ENCODE measurements at regions not wholly inside any gene's neighbourhood (a gene's known extent, or its start where the extent isn't known, plus 50 kb on each side); places are given as distances from the start of the nearest gene placed in this dataset.

DNA sequence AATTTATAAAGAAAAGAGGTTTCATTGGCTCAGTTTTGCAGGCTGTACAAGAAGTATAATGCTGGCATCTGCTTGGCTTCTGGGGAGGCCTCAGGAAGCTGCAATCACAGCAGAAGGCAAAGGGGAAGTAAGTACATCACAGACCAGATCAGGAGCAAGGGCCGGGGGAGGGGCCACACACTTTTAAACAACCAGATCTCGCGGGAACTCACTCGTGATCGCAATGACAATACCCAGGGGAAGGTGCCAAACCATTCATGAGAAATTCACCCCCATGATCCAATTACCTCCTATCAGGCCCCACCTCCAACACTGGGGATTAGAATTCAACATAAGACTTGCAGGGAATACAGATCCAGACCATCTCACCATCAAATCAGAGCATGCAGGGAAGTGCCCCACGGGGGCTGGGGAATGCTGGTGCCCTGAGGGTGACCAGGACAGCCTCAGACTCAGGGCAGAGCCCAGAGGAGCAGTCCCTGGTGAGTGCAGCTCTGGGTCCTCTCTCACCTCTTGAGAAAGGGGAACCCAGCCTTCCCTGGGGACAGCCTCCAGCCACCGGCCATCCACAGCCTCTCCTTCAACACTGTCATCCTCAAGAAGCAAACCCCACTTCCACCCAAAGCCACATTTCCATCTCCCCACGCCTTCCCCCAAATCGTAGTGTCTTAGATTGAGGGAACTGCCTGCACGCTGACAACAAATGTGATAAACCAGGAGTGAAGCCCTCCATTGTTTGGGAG, 80.7 kb downstream of the ANKRD60 start:
- no peaks in the 10 kb centered on the region for H3K4me1 ChIP-seq (ENCODE audit: insufficient read depth, poor library complexity, severe bottlenecking)
- no peak overlapping the region for H3K4me3 ChIP-seq (ENCODE audit: severe bottlenecking)
- H3K36me3 ChIP-seq (ENCODE audit: low read depth) = no peaks in the 10 kb centered on the region
- H3K27ac ChIP-seq (ENCODE audit: poor library complexity, severe bottlenecking) = no peak overlapping the region
- TF ChIP-seq, protein P1, sequence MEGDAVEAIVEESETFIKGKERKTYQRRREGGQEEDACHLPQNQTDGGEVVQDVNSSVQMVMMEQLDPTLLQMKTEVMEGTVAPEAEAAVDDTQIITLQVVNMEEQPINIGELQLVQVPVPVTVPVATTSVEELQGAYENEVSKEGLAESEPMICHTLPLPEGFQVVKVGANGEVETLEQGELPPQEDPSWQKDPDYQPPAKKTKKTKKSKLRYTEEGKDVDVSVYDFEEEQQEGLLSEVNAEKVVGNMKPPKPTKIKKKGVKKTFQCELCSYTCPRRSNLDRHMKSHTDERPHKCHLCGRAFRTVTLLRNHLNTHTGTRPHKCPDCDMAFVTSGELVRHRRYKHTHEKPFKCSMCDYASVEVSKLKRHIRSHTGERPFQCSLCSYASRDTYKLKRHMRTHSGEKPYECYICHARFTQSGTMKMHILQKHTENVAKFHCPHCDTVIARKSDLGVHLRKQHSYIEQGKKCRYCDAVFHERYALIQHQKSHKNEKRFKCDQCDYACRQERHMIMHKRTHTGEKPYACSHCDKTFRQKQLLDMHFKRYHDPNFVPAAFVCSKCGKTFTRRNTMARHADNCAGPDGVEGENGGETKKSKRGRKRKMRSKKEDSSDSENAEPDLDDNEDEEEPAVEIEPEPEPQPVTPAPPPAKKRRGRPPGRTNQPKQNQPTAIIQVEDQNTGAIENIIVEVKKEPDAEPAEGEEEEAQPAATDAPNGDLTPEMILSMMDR (IDR thresholded peaks at IDR 0.05; ENCODE audit: poor library complexity, severe bottlenecking) = no peak
- DNase-seq (ENCODE audit: low spot score) (peak; percentile 64), ATAC-seq (ENCODE audit: low read depth) (no peak)
- H3K27me3 ChIP-seq (ENCODE audit: insufficient read depth, poor library complexity, severe bottlenecking) = peaks cover 6% of the 10 kb centered on the region
- H3K9me3 ChIP-seq (ENCODE audit: severe bottlenecking) = no peaks in the 10 kb centered on the region

DNA sequence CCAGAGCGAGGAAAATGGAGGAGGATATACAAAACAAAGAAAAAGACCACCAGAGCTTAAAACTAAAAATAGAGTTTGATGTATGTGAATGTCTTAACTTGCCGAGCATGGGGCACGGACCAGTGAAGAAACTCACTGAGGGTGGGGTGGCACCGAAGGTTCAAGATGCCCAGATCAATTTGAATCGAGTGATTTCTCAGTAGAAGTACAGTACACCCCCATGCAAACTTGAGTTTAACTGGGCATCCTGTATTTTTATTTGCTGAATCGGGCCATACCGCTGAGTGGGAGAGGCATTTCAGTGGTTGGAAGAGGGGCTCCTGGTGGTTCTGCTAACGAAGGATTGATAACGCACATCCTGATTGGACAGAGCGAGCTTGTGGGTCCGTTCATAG, 81.7 kb downstream of the ANKRD60 start:
- Histone ChIP-seq H3K9me3 (ENCODE audit: severe bottlenecking) (no peaks in the 10 kb centered on the region), H3K27ac (ENCODE audit: poor library complexity, severe bottlenecking) (no peak overlapping the region), H3K4me1 (ENCODE audit: insufficient read depth, poor library complexity, severe bottlenecking) (no peaks in the 10 kb centered on the region), H3K4me3 (ENCODE audit: severe bottlenecking) (no peak overlapping the region), H3K27me3 (ENCODE audit: insufficient read depth, poor library complexity, severe bottlenecking) (peaks cover 6% of the 10 kb centered on the region), H3K36me3 (ENCODE audit: low read depth) (no peaks in the 10 kb centered on the region)
- no peak for ATAC-seq (ENCODE audit: low read depth)
- peak; percentile 54 for DNase-seq (ENCODE audit: low spot score)
- TF ChIP-seq, protein P1 (IDR thresholded peaks at IDR 0.05; ENCODE audit: poor library complexity, severe bottlenecking) = no peak

DNA sequence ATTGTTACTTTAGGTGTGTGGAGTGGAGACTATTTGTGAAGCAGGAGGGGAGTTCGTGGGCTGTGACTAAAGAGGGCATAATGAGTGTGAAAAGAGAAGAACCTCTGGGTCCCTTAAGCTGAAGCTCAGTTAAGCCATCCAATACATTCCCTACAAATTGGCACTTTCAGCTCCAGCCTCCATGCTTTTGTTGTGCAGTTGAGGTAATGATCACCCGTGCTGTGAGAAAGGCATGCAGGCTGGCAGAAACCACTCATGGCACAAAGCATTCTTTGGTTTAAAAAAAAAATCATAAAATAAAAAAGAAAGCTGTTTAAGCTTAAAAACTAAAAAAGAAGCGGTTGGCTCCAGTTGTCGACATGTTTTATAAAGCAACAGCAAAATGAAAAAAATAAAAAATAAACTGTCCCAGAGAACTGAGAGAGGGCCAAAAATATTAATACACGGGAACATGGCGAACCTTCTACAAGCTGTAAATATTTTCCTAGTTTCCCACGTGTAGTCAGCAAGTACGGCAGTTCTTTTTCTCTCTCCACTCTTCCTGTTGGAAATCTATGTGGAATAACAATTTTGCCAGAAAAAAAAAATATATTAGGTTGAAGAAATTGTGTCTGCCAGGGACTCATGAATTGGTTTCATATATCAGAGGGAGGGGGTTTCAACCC, 82.2 kb downstream of the ANKRD60 start:
- Histone ChIP-seq H3K4me1 (ENCODE audit: insufficient read depth, poor library complexity, severe bottlenecking) (no peaks in the 10 kb centered on the region), H3K4me3 (ENCODE audit: severe bottlenecking) (no peak overlapping the region), H3K27me3 (ENCODE audit: insufficient read depth, poor library complexity, severe bottlenecking) (peaks cover 6% of the 10 kb centered on the region), H3K9me3 (ENCODE audit: severe bottlenecking) (no peaks in the 10 kb centered on the region), H3K27ac (ENCODE audit: poor library complexity, severe bottlenecking) (no peak overlapping the region), H3K36me3 (ENCODE audit: low read depth) (no peaks in the 10 kb centered on the region)
- DNase-seq (ENCODE audit: low spot score) (peak; percentile 21), ATAC-seq (ENCODE audit: low read depth) (no peak)
- TF ChIP-seq, protein P1 (IDR thresholded peaks at IDR 0.05; ENCODE audit: poor library complexity, severe bottlenecking) = no peak

DNA sequence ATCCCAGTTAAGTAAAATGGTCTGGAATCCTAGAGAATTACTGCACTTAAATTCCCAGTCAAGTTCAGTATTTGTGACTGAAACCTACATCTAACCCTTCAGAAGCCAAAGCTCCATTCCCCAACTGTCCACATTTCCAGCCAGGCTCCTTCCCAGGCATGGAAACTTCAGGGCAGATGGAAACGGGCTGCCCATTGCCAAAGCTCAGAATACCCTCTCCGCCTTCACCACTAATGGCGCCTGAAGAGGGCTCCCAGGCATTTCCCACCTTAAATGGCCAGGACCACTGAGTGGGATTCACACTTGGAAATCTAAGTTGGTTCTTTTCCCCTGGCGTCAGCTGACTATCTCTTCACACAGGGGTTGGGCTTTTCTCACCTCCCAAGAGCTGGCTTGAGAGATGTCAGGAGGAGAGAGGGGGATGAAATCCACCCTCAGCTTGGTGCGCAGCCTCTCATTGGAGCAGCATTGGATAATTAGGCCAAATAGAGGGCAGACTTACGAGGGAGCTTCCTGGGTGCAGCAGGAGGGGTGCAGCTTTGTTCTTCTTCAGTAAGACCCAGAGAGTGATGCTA, 82.9 kb downstream of the ANKRD60 start:
- H3K36me3 ChIP-seq (ENCODE audit: low read depth) = no peaks in the 10 kb centered on the region
- peak; percentile 35 for DNase-seq (ENCODE audit: low spot score)
- no peaks in the 10 kb centered on the region for H3K4me1 ChIP-seq (ENCODE audit: insufficient read depth, poor library complexity, severe bottlenecking)
- no peak for ATAC-seq (ENCODE audit: low read depth)
- H3K4me3 ChIP-seq (ENCODE audit: severe bottlenecking) = no peak overlapping the region
- TF ChIP-seq, protein P1 (IDR thresholded peaks at IDR 0.05; ENCODE audit: poor library complexity, severe bottlenecking) = no peak
- peaks cover 6% of the 10 kb centered on the region for H3K27me3 ChIP-seq (ENCODE audit: insufficient read depth, poor library complexity, severe bottlenecking)
- H3K27ac ChIP-seq (ENCODE audit: poor library complexity, severe bottlenecking) = no peak overlapping the region
- H3K9me3 ChIP-seq (ENCODE audit: severe bottlenecking) = no peaks in the 10 kb centered on the region

Data from RWPE2 (cell line).